ENCODE measurements at regions not wholly inside any gene's neighbourhood (a gene's known extent, or its start where the extent isn't known, plus 50 kb on each side); places are given as distances from the start of the nearest gene placed in this dataset.

DNA sequence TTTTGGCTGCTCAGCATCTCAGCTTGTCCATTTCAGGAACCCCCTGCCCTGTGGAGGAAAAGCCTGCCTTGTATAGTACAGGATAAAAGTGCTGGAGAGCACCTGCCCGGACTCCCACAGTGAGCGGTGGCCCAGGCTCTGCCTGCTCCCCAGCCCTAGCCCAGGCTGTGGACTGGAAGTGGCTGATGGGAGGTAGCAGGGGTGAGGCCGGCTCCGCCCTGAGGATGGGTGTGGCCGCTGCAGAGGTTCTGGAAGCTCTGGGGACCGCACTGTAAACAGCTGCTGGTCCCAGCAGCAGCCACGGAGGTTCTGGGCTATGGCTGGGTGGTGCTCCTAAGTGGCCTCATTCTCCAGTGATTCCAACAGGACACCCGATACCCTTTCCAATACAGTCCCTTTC is 56.6 kb upstream of the HELT start (continued):
- TF ChIP-seq, protein P1, sequence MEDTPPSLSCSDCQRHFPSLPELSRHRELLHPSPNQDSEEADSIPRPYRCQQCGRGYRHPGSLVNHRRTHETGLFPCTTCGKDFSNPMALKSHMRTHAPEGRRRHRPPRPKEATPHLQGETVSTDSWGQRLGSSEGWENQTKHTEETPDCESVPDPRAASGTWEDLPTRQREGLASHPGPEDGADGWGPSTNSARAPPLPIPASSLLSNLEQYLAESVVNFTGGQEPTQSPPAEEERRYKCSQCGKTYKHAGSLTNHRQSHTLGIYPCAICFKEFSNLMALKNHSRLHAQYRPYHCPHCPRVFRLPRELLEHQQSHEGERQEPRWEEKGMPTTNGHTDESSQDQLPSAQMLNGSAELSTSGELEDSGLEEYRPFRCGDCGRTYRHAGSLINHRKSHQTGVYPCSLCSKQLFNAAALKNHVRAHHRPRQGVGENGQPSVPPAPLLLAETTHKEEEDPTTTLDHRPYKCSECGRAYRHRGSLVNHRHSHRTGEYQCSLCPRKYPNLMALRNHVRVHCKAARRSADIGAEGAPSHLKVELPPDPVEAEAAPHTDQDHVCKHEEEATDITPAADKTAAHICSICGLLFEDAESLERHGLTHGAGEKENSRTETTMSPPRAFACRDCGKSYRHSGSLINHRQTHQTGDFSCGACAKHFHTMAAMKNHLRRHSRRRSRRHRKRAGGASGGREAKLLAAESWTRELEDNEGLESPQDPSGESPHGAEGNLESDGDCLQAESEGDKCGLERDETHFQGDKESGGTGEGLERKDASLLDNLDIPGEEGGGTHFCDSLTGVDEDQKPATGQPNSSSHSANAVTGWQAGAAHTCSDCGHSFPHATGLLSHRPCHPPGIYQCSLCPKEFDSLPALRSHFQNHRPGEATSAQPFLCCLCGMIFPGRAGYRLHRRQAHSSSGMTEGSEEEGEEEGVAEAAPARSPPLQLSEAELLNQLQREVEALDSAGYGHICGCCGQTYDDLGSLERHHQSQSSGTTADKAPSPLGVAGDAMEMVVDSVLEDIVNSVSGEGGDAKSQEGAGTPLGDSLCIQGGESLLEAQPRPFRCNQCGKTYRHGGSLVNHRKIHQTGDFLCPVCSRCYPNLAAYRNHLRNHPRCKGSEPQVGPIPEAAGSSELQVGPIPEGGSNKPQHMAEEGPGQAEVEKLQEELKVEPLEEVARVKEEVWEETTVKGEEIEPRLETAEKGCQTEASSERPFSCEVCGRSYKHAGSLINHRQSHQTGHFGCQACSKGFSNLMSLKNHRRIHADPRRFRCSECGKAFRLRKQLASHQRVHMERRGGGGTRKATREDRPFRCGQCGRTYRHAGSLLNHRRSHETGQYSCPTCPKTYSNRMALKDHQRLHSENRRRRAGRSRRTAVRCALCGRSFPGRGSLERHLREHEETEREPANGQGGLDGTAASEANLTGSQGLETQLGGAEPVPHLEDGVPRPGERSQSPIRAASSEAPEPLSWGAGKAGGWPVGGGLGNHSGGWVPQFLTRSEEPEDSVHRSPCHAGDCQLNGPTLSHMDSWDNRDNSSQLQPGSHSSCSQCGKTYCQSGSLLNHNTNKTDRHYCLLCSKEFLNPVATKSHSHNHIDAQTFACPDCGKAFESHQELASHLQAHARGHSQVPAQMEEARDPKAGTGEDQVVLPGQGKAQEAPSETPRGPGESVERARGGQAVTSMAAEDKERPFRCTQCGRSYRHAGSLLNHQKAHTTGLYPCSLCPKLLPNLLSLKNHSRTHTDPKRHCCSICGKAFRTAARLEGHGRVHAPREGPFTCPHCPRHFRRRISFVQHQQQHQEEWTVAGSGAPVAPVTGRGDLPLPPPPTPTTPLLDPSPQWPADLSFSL (CRISPR knock-in tag; IDR thresholded peaks at IDR 0.05), result no peak
- TF ChIP-seq ZSCAN25 (CRISPR knock-in tag; IDR thresholded peaks at IDR 0.05) (no peak), HNF4A (CRISPR knock-in tag; IDR thresholded peaks at IDR 0.05) (no peak), ZMYM2 (CRISPR knock-in tag; IDR thresholded peaks at IDR 0.05) (no peak), ZNF720 (CRISPR knock-in tag; IDR thresholded peaks at IDR 0.05) (no peak), ATAD3A (CRISPR knock-in tag; IDR thresholded peaks at IDR 0.05) (no peak), FOXA3 (CRISPR knock-in tag; IDR thresholded peaks at IDR 0.05) (no peak)

DNA sequence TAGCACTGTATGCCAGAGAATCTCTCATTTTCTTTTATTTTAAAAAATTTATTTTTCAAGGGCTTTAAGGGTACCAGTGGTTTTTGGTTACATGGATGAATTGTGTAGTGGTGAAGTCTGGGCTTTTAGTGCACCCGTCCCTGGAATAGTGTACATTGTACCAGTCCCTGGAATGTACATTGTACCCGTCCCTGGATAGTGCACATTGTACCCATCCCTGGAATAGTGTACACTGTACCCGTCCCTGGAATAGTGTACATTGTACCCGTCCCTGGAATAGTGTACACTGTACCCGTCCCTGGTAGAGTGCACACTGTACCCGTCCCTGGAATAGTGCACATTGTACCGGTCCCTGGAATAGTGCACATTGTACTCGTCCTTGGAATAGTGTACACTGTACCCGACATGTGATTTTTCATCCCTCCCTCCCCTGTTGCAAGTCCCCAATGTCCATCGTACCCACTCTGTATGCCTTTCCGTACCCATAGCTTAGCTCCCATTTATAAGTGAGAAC is 56.1 kb upstream of the HELT start:
- DNase-seq (ENCODE audit: low spot score) (no peak), ATAC-seq (0 out of 3 replicates have a peak, but pooled peaks have one; percentile 14), FAIRE-seq (no peak)
- BruUV-seq (replicated peaks), result no TSS peak
- ChIA-PET POLR2A (no interaction called here), CTCF (ENCODE audit: low intra/inter-chr PET ratio, low total read pairs) (no interaction called here)
- Histone ChIP-seq H3K4me1 (ENCODE audit: insufficient read depth, low read length) (peaks cover 36% of the 10 kb centered on the region), H3K27ac (ENCODE audit: extremely low read length, insufficient read depth, low read length) (no peak overlapping the region), H3K36me3 (replicated peaks in 1 of 2; ENCODE audit: control insufficient read depth in 1 of 2, insufficient read depth in 2 of 2, low read length in 2 of 2) (no peaks in the 10 kb centered on the region), H3K4me2 (ENCODE audit: low read depth, low read length) (no peak overlapping the region), H2AFZ (ENCODE audit: low read length) (no peak overlapping the region), H4K20me1 (ENCODE audit: insufficient read depth, low read length) (no peaks in the 10 kb centered on the region), H3K9ac (ENCODE audit: insufficient read depth, low read depth, low read length) (no peak overlapping the region), H3K9me3 (ENCODE audit: low read length) (no peaks in the 10 kb centered on the region), H3K79me2 (ENCODE audit: insufficient read depth, low read length) (no peaks in the 10 kb centered on the region), H3K27me3 (ENCODE audit: control insufficient read depth in 1 of 2, insufficient read depth in 2 of 2, low read length in 2 of 2) (peaks cover 0 to 21% of the 10 kb centered on the region in 2 experiments; a peak in 2 of 5 replicates), H3K4me3 (replicated peaks in 1 of 3; ENCODE audit: insufficient read depth in 1 of 3, low read depth in 2 of 3, low read length in 3 of 3) (no peak overlapping the region)
- intact Hi-C loops (cut with micrococcal nuclease; ENCODE audit: unreplicated experiment) (no loop called here), in situ Hi-C loops (cut with HindIII; ENCODE audit: extremely low pct_ligation_motif_present, low pct_unique_long_range_greater_than_20kb) (no loop called here)
- 15% methylated on average over 11 of the region's 11 CpGs for WGBS (ENCODE audit: low lambda C conversion rate)
- no peak for TF ChIP-seq ZNF160 (CRISPR knock-in tag; IDR thresholded peaks at IDR 0.05)
- TF ChIP-seq, protein P2, sequence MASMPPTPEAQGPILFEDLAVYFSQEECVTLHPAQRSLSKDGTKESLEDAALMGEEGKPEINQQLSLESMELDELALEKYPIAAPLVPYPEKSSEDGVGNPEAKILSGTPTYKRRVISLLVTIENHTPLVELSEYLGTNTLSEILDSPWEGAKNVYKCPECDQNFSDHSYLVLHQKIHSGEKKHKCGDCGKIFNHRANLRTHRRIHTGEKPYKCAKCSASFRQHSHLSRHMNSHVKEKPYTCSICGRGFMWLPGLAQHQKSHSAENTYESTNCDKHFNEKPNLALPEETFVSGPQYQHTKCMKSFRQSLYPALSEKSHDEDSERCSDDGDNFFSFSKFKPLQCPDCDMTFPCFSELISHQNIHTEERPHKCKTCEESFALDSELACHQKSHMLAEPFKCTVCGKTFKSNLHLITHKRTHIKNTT (CRISPR knock-in tag; IDR thresholded peaks at IDR 0.05), result no peak
- TF ChIP-seq DMAP1 (CRISPR knock-in tag; IDR thresholded peaks at IDR 0.05), result no peak
- TF ChIP-seq NCOR1 (IDR thresholded peaks at IDR 0.05; ENCODE audit: borderline replicate concordance, low read length), result peak; percentile 44; the same call in 1 of the 2 replicates
- peak; percentile 40; the same call in 1 of the 2 replicates for TF ChIP-seq HNF4A (CRISPR knock-in tag; IDR thresholded peaks at IDR 0.05)
- peak; percentile 43; the same call in 1 of the 2 replicates for TF ChIP-seq HIC2 (CRISPR knock-in tag; IDR thresholded peaks at IDR 0.05; ENCODE audit: low read depth)
- TF ChIP-seq HNF4G (IDR thresholded peaks at IDR 0.05; ENCODE audit: borderline replicate concordance, low read depth, low read length), result peak; percentile 65
- no peak for TF ChIP-seq HNF4G (CRISPR knock-in tag; IDR thresholded peaks at IDR 0.05; ENCODE audit: borderline replicate concordance, low read depth)

Data from HepG2 (cell line).